Islet of Langerhans (tissue), 1 donor: ENCODE measurements at regions not wholly inside any gene's neighbourhood (a gene's known extent, or its start where the extent isn't known, plus 50 kb on each side); places are given as distances from the start of the nearest gene placed in this dataset.

Experiments
- FAIRE-seq: peaks from one replicate; lab custom pipeline; 2011; peaks lifted over from hg19 to GRCh38; lab: Jason Lieb, UNC

DNA sequence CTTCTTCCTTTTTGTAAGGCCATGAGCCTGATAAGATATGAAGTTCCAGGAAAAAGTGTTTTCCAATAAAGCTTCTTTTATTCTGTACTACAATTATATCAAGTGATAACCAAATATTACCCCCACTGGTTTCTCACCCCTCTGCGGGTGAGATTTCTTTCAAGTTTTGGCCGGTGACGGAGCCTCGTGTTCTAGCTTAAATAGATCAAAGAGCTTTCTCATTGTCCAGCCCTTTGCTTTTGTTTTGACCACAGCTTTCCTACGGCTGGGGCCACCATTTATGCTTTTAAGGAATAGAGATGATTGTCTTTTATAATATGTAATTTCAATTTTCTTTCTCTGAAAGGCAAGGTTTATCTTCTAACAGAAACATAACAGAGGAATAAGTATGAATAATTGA is 196.7 kb upstream of the MTPN start:
- FAIRE-seq: no peak

GRCh38 chr7:136171233-136171632 is 194.1 kb upstream of the MTPN start:
- no peak for FAIRE-seq

DNA sequence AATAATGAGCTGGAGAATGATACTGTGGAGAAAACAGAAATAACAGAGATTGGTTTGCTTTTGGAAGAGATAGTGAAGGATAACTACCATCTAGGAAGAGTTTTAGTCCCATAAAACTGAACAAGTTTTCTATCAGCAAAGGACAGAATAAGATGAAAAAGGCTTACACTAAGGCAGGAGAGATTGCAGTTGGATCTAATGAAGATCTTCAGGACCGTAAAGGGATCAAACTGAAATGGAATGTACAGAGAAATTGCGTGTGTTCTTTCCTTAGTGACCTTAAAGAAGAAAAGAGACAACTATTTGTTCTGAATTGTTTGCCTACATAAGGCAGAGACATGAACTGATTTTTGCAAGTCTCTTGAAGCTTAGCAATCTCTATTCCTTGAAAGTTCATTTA is 191.7 kb upstream of the MTPN start:
- FAIRE-seq: no peak

GRCh38 chr7:136167991-136168390 is 190.8 kb upstream of the MTPN start:
- FAIRE-seq: no peak

DNA sequence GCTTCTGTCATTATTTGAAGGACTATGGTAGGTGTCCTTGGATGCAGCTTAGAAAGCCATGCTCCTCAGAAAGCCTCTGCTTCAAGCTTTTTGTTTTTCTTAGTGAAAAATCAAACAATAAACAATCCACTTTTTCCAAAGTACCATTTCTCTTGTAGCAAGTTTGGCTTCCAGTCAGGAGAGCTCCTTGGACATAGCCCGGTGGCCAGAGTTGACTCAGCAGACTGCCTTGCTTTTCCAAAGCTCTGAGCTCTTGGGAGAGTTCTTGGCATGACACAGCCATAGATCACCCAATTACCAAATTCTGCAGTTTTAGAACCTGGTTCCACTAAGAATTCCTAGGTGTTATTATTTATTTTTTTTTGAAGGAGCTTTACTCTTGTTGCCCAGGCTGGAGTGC is 189.4 kb upstream of the MTPN start:
- no peak for FAIRE-seq

- no peak for FAIRE-seq
Measured at GRCh38 chr7:136163340-136163801, 186.2 kb upstream of the MTPN start.

GRCh38 chr7:136150311-136150710 is 173.2 kb upstream of the MTPN start:
- no peak for FAIRE-seq

DNA sequence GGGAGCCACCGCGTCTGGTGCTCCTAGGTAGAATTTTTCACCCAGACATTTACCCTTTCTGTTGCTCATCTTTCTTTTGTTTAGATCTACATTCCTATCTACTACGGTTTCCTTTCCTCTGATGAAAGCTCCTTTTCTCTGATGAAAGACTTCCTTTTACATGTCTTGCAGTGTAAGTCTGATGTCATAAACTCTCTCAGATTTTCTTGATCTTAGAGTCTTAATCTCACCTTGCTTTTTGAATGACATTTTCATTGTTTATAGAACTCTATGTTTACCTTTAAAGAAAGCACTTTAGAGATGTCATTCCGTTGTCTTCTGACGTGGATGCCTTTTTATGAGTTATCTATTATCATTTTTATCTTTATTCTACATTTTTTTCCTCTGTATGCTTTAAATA is 171.8 kb upstream of the MTPN start:
- FAIRE-seq: no peak

DNA sequence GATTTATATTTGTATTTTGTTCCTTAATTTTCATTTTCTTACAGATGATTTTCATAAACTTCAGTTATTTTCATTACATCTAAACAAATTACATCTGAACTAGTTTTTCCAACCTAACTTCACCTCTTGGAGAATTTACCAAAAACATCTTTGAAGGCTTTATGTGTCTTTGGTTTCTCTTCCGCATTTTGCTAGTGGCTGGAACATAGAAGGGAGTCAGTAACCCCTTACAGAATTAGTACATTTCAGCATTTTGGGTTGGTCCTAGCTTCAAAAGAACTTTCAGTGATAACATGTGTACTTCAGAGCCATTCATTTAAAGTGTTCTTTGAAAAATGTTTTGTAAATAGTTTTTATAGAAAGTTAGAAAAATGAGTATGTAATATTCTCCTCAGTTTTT is 169.8 kb upstream of the MTPN start:
- no peak for FAIRE-seq

DNA sequence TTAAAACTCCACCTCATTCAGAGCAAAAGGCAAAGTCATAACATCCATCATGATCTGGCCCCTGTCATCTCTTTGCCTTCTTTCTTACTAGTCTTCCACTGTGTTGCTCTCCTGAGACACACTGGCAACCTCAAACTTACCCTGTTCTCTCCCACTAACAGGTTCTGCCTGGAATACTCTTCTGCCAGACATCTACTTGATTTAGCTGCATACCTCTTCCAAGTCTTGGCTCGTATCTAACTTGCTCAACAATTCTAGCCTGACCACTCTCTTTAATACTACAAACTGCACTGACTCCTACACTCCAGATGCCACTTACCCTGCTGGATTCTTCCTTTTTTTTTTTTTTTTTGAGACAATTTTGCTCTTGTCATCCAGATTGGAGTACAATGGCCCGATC is 167.0 kb upstream of the MTPN start:
- FAIRE-seq: no peak

- no peak for FAIRE-seq
Measured at GRCh38 chr7:136143271-136143670, 166.1 kb upstream of the MTPN start.

GRCh38 chr7:136142583-136142982 is 165.4 kb upstream of the MTPN start:
- no peak for FAIRE-seq

- FAIRE-seq: no peak
Measured at GRCh38 chr7:136140469-136140868, 163.3 kb upstream of the MTPN start.

DNA sequence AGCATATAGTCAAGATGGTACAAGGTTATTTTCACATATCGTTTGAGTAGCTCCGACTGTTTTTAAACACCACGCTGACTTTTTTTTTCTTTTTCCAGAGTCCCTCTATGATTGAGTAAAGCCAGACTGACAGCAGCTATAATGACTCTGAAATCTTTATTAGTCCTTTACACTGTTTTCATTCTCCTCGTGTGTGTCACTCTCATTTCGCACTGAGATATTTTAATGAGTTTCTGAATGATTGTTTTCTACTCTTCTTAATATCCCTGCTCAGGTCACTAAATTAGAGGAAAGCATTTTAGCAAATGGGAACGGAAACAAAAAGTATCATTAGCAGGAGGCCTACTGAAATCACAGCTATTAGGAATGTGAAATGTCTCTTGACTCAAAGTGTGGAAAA is 162.3 kb upstream of the MTPN start:
- FAIRE-seq: no peak

DNA sequence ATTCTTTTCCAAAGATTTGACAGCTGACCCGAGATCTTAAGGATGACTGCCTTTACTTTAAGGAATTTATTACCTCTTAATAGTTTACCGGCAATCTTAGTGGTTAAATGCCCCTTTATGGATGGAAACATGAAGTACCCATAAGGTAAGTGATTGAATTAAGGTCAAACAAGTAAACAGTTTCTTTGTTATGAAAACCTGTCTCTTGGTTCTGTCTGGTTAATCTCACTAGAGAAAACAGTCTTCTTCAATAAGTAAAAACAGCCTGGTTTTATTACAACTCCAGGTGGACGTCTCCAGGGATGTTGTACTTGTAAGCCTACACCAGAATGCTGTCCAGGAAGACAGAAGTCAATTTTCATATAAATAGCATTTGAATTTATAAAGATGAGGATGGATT is 161.8 kb upstream of the MTPN start:
- FAIRE-seq: no peak

- no peak for FAIRE-seq
Measured at GRCh38 chr7:136136906-136137454, 159.8 kb upstream of the MTPN start.

DNA sequence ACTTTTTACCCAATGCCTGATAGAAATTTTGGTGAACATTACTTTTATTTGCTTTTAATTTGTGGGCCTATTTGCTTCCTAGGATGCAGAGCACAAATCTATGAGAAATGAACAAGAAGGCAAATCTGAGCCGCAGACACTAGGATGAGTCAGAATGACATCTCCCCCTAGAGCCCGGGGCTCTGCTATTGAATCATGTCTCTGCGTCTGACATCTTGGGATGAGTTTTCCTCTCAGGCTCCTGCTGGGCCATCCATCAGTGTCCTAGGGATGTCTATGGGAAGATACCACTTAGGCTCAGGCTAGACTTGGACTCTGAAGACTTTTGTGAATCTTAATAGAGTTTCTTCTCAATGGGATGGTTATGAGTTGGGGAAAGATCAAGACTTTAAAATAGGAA is 157.3 kb upstream of the MTPN start:
- FAIRE-seq: no peak

- FAIRE-seq: no peak
Measured at GRCh38 chr7:136133551-136133950, 156.4 kb upstream of the MTPN start.

GRCh38 chr7:136131304-136131630 is 154.1 kb upstream of the MTPN start:
- FAIRE-seq: no peak

DNA sequence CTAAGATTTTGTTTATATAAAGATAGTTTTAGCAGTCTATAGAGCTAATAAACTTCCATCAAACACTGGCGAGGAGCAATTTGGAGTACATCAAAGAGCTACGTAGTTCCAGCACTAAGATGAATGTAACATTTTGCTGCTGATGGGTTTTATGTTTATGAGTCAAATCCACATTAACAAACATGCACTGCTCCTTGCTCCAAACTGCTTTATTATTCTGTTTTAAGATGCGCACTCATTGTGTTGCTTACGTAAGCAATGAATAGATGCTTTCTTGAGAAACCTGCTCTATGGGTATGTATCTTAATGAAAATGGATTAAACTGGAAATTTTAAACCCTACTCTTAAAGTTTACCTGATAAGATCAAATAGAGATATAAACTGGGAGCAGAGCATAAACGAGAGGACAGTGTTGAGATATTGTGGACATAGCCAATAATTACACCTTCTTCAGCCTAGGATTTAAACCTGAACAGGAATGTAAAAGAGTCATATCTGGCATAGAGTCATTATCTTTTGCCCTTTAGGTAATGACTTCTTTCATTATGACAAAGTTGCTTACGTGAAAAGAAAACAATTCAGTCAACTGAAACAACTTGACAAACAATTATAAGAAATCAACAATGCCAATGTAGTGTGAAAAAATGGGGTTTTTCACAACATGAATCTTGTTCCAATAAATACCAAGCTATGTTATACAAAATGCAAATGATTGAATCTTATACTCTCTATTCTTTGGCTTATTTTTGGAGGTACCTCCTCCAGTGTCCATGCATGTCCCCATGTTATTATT is 153.5 kb upstream of the MTPN start:
- FAIRE-seq: no peak

DNA sequence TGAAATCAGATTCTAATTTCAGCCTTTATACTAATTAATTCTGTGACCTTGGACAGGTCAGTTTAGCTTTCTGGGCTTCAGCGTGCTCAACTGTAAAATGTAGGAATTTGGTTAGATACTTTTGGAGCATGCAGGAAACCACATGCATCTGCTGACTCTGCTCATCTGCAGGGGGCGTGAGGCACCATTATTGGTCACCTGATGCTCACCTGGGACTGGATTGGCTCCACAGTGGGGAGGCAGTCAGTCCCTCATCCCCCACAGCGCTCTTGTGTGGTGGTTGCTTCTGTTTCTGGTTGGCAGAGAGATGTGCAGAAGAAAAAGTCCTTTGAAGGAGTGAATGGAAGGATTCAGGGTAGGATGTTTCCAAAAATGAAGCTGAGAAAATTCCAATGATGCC is 150.9 kb upstream of the MTPN start:
- no peak for FAIRE-seq

GRCh38 chr7:136123352-136123751 is 146.2 kb upstream of the MTPN start:
- FAIRE-seq: no peak

DNA sequence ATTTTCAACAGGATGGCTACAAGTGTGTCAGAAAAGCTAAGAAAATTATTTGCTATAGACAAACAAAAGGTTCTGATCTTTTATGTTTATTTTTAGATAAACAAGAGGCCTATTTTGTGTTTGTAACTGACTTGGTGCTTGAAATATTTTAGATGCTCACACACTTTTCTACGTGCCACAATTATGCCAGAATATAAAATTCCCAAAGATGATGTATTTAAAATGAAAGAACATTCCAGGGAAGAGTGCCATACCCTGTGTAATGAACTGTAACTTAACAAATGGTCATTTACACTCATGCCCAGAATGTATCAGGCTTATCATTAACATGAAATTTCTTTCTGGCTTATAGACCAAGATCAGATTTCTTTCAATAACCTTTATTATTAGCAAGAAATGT is 144.9 kb upstream of the MTPN start:
- FAIRE-seq: peak; percentile 17

- no peak for FAIRE-seq
Measured at GRCh38 chr7:136117539-136117938, 140.4 kb upstream of the MTPN start.
